SK-N-MC (cell line): ENCODE measurements at regions not wholly inside any gene's neighbourhood (a gene's known extent, or its start where the extent isn't known, plus 50 kb on each side); places are given as distances from the start of the nearest gene placed in this dataset.

ENCODE experiments used
- DNase-seq: peaks from one replicate; pipeline ENCODE4 v3.0.0-alpha.2; 2011; ENCODE audit warnings: low read depth, low spot score
- H3K27ac ChIP-seq: fragments of 200-600 bp; sonication (generic); 2 replicates; pipeline ENCODE4 v1.5.1; 2016; ENCODE audit warnings: mixed run types
- H3K36me3 ChIP-seq: fragments of 200-600 bp; sonication (generic); 2 replicates; pipeline ENCODE4 v1.6.1; 2017; ENCODE audit warnings: antibody characterized with exemption, low read length, mixed read lengths; ENCODE audit not compliant: insufficient read depth
- H3K4me3 ChIP-seq: fragments of 200-600 bp; sonication (generic); 2 replicates; pipeline ENCODE4 v1.5.1; 2016
- H3K9ac ChIP-seq: fragments of 200-600 bp; sonication (generic); 2 replicates; pipeline ENCODE4 v1.8.0; 2017; ENCODE audit warnings: mixed run types, mixed read lengths; ENCODE audit not compliant: insufficient read length
- H3K9me3 ChIP-seq: fragments of 200-600 bp; sonication (generic); 2 replicates; pipeline ENCODE4 v1.6.1; 2017; ENCODE audit warnings: low read depth, mild to moderate bottlenecking, antibody characterized with exemption, low read length, moderate library complexity, mixed read lengths
- EZH2 ChIP-seq: fragments of 200-600 bp; sonication (generic); IDR thresholded peaks from one replicate; pipeline ENCODE4 v1.6.1; 2017; ENCODE audit warnings: antibody characterized with exemption
- FOXP2 ChIP-seq: optimal IDR thresholded peaks from 2 replicates; pipeline ENCODE3; 2011; ENCODE audit warnings: mild to moderate bottlenecking, moderate library complexity; ENCODE audit not compliant: insufficient read depth; ENCODE audit errors: extremely low read length, control extremely low read depth
- POLR2AphosphoS5 ChIP-seq: IDR thresholded peaks from 2 replicates; pipeline ENCODE4 v1.6.1; 2012; ENCODE audit warnings: mild to moderate bottlenecking, low read depth, low read length, borderline replicate concordance

DNA sequence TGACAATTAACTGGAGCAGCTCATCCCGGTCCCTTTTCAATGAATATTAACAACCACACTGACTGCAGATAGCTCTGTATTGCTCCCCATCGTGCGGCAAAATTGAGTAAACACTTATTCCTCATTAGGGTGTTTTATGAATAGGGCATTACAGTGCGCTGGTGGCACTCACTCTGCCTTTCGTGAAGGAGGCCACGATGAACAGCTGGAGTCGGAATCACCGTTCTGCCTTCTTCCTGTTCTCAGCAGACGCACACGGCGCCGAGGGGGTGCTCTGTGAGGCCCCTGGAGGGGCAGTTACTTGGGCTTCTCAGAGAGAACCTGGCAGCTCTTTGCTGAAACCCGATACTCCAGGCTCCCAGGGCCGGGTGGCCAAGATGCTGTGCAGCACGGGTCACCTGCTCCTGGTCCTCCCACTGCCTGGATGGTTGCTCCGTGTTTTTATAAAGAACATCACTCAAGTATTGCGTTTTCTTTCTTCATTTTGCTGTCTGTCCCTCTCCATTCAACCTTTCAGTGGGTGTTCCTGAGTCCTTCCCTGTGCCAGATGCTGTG, 241.9 kb downstream of the GLRX3 start:
- Histone ChIP-seq H3K27ac (no peak overlapping the region), H3K36me3 (no peaks in the 10 kb centered on the region), H3K9ac (no peak overlapping the region), H3K9me3 (no peaks in the 10 kb centered on the region), H3K4me3 (no peak overlapping the region)
- TF ChIP-seq POLR2AphosphoS5 (no peak), FOXP2 (no peak), EZH2 (no peak)
- DNase-seq, result no peak

DNA sequence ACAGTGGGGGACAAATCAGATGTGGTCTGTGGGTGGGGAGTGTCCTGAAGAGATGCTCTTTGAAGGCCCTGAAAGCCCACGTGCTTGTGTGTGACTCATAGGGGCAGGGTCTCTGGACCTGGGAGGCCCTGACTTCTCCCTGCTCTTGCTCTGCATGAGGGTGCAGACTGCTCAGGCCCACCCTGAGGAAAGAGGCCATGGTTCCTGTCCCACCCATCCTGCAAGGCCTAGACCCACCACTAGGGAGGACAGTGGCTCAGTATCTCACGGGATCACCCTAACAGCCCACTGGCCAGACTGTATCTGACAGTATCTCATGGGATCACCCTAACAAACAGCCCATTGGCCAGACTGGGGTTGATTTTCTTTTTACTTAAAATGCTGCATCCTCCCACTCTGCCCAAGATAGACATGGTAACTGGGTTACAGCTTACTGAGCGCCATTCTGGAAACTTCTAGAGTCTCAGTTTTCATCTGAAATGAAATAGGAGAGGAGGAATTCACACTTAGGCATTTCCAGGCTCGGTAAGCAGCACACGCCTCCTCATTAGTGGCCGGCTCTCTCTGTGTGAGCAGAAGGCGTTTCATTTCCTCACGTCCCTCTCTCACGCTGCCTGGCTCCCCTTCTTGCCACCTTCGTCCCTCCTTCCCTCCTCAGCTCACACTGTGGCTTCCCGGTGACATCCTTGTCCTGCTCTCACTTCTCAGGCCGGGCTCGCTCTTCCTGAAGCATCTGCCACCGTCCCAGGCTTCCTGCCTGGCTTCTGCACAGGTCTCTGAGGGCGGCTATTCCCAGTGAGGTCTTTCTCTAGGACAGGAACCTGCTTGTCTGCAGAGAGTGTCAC, 242.6 kb downstream of the GLRX3 start:
- no peak overlapping the region for H3K27ac ChIP-seq
- DNase-seq, result no peak
- no peak overlapping the region for H3K4me3 ChIP-seq
- no peaks in the 10 kb centered on the region for H3K9me3 ChIP-seq
- TF ChIP-seq FOXP2, result no peak
- TF ChIP-seq EZH2, result no peak
- no peak for TF ChIP-seq POLR2AphosphoS5
- no peak overlapping the region for H3K9ac ChIP-seq
- H3K36me3 ChIP-seq, result no peaks in the 10 kb centered on the region

DNA sequence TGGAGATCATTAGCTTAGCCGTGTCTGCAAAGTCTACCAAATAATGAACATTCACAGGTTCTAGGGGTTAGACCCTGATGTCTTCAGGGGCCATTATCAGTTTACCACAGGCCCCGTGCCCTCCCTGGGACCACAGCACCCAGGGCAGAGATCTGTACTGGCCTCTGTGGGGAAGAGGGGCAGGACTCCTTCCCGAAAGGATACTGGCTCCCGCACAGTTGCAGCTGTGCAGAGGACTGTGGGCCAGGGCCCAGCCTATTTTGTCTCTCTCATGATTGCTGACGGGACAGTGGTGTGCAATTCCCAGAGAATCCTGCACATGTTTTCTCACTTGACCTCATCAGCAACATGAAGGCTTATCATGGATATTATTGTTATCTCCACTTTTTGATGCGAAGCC, 243.9 kb downstream of the GLRX3 start:
- H3K9ac ChIP-seq, result no peak overlapping the region
- TF ChIP-seq FOXP2 (no peak), POLR2AphosphoS5 (no peak), EZH2 (no peak)
- no peak overlapping the region for H3K27ac ChIP-seq
- H3K9me3 ChIP-seq, result no peaks in the 10 kb centered on the region
- H3K36me3 ChIP-seq, result no peaks in the 10 kb centered on the region
- no peak for DNase-seq
- H3K4me3 ChIP-seq, result no peak overlapping the region

DNA sequence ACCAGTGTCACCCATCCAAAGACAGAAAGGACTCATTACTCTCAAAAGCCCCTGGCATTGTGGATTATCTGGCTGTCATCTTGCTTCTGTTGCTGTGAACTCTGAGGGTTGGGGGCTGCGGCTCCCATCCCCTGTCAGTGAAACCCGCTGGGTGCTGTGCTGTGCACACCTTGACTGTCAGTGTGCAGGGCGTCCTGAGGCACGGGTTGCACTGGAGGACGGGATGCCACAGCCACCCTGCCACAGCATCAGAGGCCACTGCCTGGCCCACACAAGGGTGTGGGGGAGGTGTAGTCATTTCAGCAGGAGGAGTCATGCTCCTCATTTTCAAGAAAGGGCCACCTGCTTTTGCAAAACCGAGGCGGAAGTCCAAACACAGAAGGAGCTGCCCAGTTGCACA, 245.8 kb downstream of the GLRX3 start:
- no peak for TF ChIP-seq EZH2
- TF ChIP-seq FOXP2, result no peak
- TF ChIP-seq POLR2AphosphoS5, result no peak
- no peaks in the 10 kb centered on the region for H3K9me3 ChIP-seq
- DNase-seq, result no peak
- H3K36me3 ChIP-seq, result no peaks in the 10 kb centered on the region
- no peak overlapping the region for H3K9ac ChIP-seq
- no peak overlapping the region for H3K4me3 ChIP-seq
- H3K27ac ChIP-seq, result no peak overlapping the region

DNA sequence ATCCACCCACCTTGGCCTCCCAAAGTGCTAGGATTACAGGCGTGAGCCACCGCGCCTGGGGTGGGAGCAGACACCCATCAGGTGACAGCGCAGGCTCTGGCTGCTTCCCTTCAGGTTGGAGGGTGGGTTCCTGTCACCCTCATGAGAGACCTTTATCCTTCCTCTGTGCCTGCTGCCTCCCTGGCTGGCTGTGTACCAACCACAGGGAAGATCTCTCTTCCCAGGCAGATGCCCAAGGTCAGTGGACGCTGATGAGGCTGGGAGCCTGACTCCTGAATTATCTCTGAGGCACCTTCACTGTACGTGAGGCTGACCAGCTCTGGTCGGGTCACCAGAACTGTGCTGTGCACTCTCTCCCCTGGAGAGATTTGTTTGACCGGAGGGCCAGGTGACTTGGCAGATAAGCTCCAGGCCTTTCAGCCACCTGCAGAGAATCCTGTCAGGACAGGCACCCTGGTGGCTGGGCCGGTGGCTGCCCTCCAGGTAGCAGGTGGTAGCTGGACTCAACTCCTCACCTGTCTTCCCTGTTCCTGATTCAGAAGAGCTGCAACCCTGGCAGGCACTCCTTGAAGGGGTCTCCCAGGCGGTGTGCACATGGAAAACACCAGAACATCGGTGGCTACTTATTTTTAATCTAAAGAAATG, 251.9 kb downstream of the GLRX3 start:
- Histone ChIP-seq H3K9ac (no peak overlapping the region), H3K9me3 (no peaks in the 10 kb centered on the region), H3K27ac (no peak overlapping the region), H3K36me3 (no peaks in the 10 kb centered on the region), H3K4me3 (no peak overlapping the region)
- no peak for DNase-seq
- TF ChIP-seq EZH2, result no peak
- no peak for TF ChIP-seq POLR2AphosphoS5

DNA sequence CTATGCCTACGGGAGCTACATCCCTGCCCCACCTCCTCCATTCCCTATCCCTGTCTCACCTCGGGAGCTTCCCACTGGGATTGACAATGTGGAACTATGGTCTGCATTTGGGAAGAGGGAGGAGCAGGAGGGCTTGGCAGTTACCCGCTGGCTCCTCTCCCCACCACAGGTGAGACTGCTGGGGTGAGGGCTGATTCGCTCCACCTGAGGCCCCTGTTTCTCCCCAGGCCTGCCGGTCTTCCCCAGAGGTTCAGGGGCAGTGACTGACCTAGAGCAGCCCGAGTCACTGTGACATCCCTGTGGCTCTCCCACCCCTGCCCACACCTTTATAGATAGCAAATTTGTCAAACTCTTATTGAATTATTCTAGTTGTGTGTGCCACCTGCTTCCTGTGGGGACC, 252.6 kb downstream of the GLRX3 start:
- Histone ChIP-seq H3K4me3 (no peak overlapping the region), H3K27ac (no peak overlapping the region), H3K36me3 (no peaks in the 10 kb centered on the region), H3K9ac (no peak overlapping the region), H3K9me3 (no peaks in the 10 kb centered on the region)
- TF ChIP-seq FOXP2 (no peak), POLR2AphosphoS5 (no peak), EZH2 (no peak)
- DNase-seq, result no peak

DNA sequence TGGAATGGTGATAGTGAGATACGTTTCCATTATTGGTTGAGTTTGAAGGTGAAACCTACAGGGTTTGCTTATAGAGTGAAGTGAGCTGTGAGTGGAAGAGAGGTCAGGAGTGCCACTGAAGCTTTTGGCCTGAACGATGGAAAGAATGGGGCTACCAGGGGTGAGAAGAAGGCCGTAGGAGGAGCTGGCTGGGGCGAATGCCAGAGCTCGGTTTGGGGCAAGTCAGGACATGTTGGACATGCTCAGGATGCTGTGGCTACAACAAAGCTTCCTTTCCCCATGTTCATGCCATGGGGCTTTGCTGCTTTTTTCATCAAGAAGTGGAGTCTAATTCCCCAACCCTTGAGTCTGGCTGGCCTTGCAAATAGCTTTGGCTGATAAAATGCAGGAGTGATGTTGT, 253.7 kb downstream of the GLRX3 start:
- TF ChIP-seq EZH2 (no peak), POLR2AphosphoS5 (no peak), FOXP2 (no peak)
- no peak for DNase-seq
- H3K9me3 ChIP-seq, result no peaks in the 10 kb centered on the region

DNA sequence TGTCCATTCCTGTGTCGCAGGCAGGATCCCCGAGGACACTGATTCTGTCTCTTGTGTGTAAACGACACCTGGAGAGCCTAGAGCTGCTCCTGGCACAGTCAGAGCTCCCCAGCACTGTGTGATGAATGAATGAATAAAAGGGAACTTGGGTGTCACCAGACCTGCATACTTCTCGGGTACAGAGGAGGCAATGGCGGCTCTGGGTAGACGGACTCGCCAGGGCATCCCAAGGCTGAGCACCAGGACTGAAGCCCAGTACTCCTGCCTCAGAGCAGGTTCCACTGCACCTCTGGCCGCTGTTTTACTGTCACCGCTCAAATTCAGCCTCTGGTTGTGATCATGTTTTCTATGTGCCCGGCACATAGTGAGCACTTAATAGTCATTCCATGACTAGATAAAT, 255.8 kb downstream of the GLRX3 start:
- H3K4me3 ChIP-seq, result no peak overlapping the region
- no peak overlapping the region for H3K9ac ChIP-seq
- DNase-seq, result no peak
- no peak overlapping the region for H3K27ac ChIP-seq
- no peaks in the 10 kb centered on the region for H3K36me3 ChIP-seq
- no peaks in the 10 kb centered on the region for H3K9me3 ChIP-seq
- TF ChIP-seq POLR2AphosphoS5 (no peak), FOXP2 (no peak), EZH2 (no peak)

More for the DNA sequence above, 253.7 kb downstream of the GLRX3 start:
- H3K36me3 ChIP-seq, result no peaks in the 10 kb centered on the region
- no peak overlapping the region for H3K9ac ChIP-seq
- no peak overlapping the region for H3K27ac ChIP-seq
- no peak overlapping the region for H3K4me3 ChIP-seq

DNA sequence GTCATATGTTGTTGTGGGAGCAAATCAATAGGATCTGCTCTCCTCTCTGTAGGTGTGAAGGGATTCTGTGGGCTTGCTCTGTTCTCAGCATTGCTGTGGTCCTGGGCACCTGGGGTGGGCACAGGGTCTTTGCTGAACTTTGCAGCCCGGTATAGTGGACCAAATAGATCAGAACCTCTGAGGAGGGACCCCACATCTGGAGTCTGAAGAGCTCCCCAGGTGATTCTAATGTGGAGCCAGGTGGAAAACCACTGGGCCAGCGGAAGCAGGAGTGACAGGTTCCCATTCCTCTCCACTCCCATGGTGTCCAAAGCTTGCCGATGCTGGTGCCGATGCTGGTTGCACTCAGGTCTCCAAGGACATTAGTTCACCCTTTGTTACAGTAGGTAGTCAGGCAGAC, 257.2 kb downstream of the GLRX3 start:
- TF ChIP-seq EZH2 (no peak), FOXP2 (no peak), POLR2AphosphoS5 (no peak)
- Histone ChIP-seq H3K9ac (no peak overlapping the region), H3K36me3 (no peaks in the 10 kb centered on the region), H3K4me3 (no peak overlapping the region), H3K9me3 (no peaks in the 10 kb centered on the region), H3K27ac (no peak overlapping the region)
- DNase-seq, result no peak
